GM12878 (cell line): ENCODE measurements at regions not wholly inside any gene's neighbourhood (a gene's known extent, or its start where the extent isn't known, plus 50 kb on each side); places are given as distances from the start of the nearest gene placed in this dataset.

ENCODE experiments used
- ATAC-seq: fragments of 200-7000 bp; cut with Tn5 transposase; 3 replicates; pipeline ENCODE4 v1.9.1; 2020; ENCODE audit warnings: mild to moderate bottlenecking, moderate library complexity
- BruUV-seq: library from RNA; stranded (reverse); fragments of 400-500 nt; replicated peaks from 2 replicates; lab custom pipeline; 2021; lab: Mats Ljungman, UMichigan
- CTCF ChIA-PET: fragments of 300-600 bp; sonication (Branson Sonifier 250); formaldehyde crosslinking; extraction: SDS; loops from one replicate; lab custom pipeline; 2021; ENCODE audit warnings: inconsistent platforms; lab: Yijun Ruan, JAX
- POLR2A ChIA-PET: fragments of 350-600 bp; formaldehyde crosslinking; extraction: SDS; loops from one replicate; lab custom pipeline; 2021; ENCODE audit warnings: inconsistent platforms; lab: Charles Lee
- RAD21 ChIA-PET: fragments of 300-600 bp; sonication (Branson Sonifier 250); formaldehyde crosslinking; loops from one replicate; lab custom pipeline; 2023; ENCODE audit warnings: antibody characterized with exemption; ENCODE audit not compliant: unreplicated experiment; lab: Charles Lee
- SMC1A ChIA-PET: fragments of 300-600 bp; sonication (Branson Sonifier 250); formaldehyde crosslinking; loops from one replicate; lab custom pipeline; 2023; ENCODE audit not compliant: unreplicated experiment, uncharacterized antibody; lab: Charles Lee
- DNase-seq: peaks from one replicate; pipeline ENCODE4 v3.0.0-alpha.2; 2011; ENCODE audit warnings: low read depth, low spot score
- FAIRE-seq: peaks from 3 replicates; lab custom pipeline; 2011; peaks lifted over from hg19 to GRCh38; lab: Jason Lieb, UNC
- H2AFZ ChIP-seq: 2 replicates; pipeline ENCODE4 v1.6.0; 2011; ENCODE audit warnings: low read depth, low read length, control low read depth; ENCODE audit not compliant: control insufficient read depth
- H3K27ac ChIP-seq: 2 replicates; pipeline ENCODE4 v1.5.1; 2011; ENCODE audit warnings: control low read depth; ENCODE audit not compliant: control insufficient read depth, insufficient read depth
- H3K27me3 ChIP-seq, 2 experiments: replicated peaks in 1 of 2; 2 replicates each; pipeline versions ENCODE4 v1.6.0 to v1.6.1; 2011; ENCODE audit warnings: low read length in 1 of 2; ENCODE audit not compliant: control insufficient read depth in 2 of 2, insufficient read depth in 2 of 2
- H3K36me3 ChIP-seq, 2 experiments: 2 replicates each; pipeline ENCODE4 v1.5.1; 2011; ENCODE audit warnings: low read length in 1 of 2; ENCODE audit not compliant: control insufficient read depth in 2 of 2, insufficient read depth in 2 of 2
- H3K4me1 ChIP-seq: 2 replicates; pipeline ENCODE4 v1.6.1; 2011; ENCODE audit warnings: mild to moderate bottlenecking, low read length, moderate library complexity, mixed read lengths; ENCODE audit not compliant: control insufficient read depth, insufficient read depth
- H3K4me2 ChIP-seq: 2 replicates; pipeline ENCODE4 v1.6.0; 2011; ENCODE audit warnings: control low read depth; ENCODE audit not compliant: control insufficient read depth, insufficient read depth
- H3K4me3 ChIP-seq: fragments of 200-600 bp; sonication (generic); 2 replicates; pipeline ENCODE4 v1.5.1; 2016
- H3K79me2 ChIP-seq: 2 replicates; pipeline ENCODE4 v1.6.0; 2011; ENCODE audit warnings: low read length; ENCODE audit not compliant: control insufficient read depth, insufficient read depth
- H3K9ac ChIP-seq: 2 replicates; pipeline ENCODE4 v1.8.0; 2011; ENCODE audit warnings: low read length, control low read depth, mixed read lengths; ENCODE audit not compliant: control insufficient read depth, insufficient read depth
- H3K9me3 ChIP-seq: replicated peaks from 3 replicates; pipeline ENCODE4 v1.5.1; 2011; ENCODE audit warnings: mild to moderate bottlenecking, low read length; ENCODE audit not compliant: control insufficient read depth, insufficient read depth
- H4K20me1 ChIP-seq: 2 replicates; pipeline ENCODE4 v1.6.0; 2011; ENCODE audit not compliant: control insufficient read depth, insufficient read depth
- ASH2L ChIP-seq: fragments of 300-600, 200-600 bp; sonication (generic); IDR thresholded peaks from 2 replicates; pipeline ENCODE4 v1.6.1; 2017; ENCODE audit warnings: low read depth, mild to moderate bottlenecking, borderline replicate concordance
- ATF3 ChIP-seq: IDR thresholded peaks from 2 replicates; pipeline ENCODE4 v1.6.1; 2011; ENCODE audit warnings: low read depth, mild to moderate bottlenecking, low read length, moderate library complexity, borderline replicate concordance; ENCODE audit errors: extremely low read depth
- E4F1 ChIP-seq: fragments of 450-650 bp; IDR thresholded peaks from 2 replicates; pipeline ENCODE4 v1.6.1; 2018; ENCODE audit warnings: borderline replicate concordance, mild to moderate bottlenecking; ENCODE audit not compliant: partially characterized antibody
- MEF2A ChIP-seq: IDR thresholded peaks from 2 replicates; pipeline ENCODE4 v1.6.1; 2011; ENCODE audit warnings: low read depth, mild to moderate bottlenecking, low read length, moderate library complexity; ENCODE audit not compliant: insufficient read depth
- NBN ChIP-seq: fragments of 450-650 bp; IDR thresholded peaks from 2 replicates; pipeline ENCODE4 v1.6.1; 2016
- POLR2A ChIP-seq: IDR thresholded peaks from 2 replicates; pipeline ENCODE4 v1.6.1; 2011; ENCODE audit warnings: low read depth, mild to moderate bottlenecking, low read length
- RB1 ChIP-seq: fragments of 450-650 bp; formaldehyde crosslinking; IDR thresholded peaks from 2 replicates; pipeline ENCODE4 v1.6.1; 2017; ENCODE audit warnings: mild to moderate bottlenecking, borderline replicate concordance
- RUNX3 ChIP-seq: IDR thresholded peaks from 2 replicates; pipeline ENCODE4 v1.6.1; 2012; ENCODE audit warnings: low read length, inconsistent platforms
- SMARCA5 ChIP-seq: fragments of 450-650 bp; IDR thresholded peaks from 2 replicates; pipeline ENCODE4 v1.6.1; 2017; ENCODE audit warnings: mild to moderate bottlenecking
- SP1 ChIP-seq: IDR thresholded peaks from one replicate; pipeline ENCODE4 v1.6.1; 2011; ENCODE audit warnings: low read depth, low read length
- SUZ12 ChIP-seq: fragments of 200-600 bp; sonication (generic); IDR thresholded peaks from one replicate; pipeline ENCODE4 v1.6.1; 2018; ENCODE audit warnings: antibody characterized with exemption, mild to moderate bottlenecking; ENCODE audit not compliant: unreplicated experiment
- TCF7 ChIP-seq: IDR thresholded peaks from 2 replicates; pipeline ENCODE4 v1.6.1; 2014; ENCODE audit warnings: antibody characterized with exemption, borderline replicate concordance
- ZSCAN29 ChIP-seq: fragments of 450-650 bp; IDR thresholded peaks from 2 replicates; pipeline ENCODE4 v1.6.1; 2017; ENCODE audit warnings: mild to moderate bottlenecking, moderate library complexity
- WGBS: methylation state at CpG from one replicate; pipeline ENCODE4 v1.1.6; 2016; ENCODE audit warnings: low lambda C conversion rate; ENCODE audit not compliant: insufficient replicate concordance, insufficient coverage; ENCODE audit errors: missing lambda C conversion rate; 5-methylcytosine and 5-hydroxymethylcytosine counted together
- in situ Hi-C: fragments of 300-500 bp; cut with MboI; formaldehyde crosslinking; loops from 9 replicates; pipeline ENCODE4 v1.14.3; 2018; ENCODE audit warnings: mixed read lengths
- intact Hi-C: fragments of 100-400 bp; cut with micrococcal nuclease; formaldehyde crosslinking; loops from one replicate; pipeline ENCODE4 v1.14.2; 2022; ENCODE audit not compliant: unreplicated experiment

- no peak overlapping the region for H3K4me2 ChIP-seq
- TF ChIP-seq TCF7 (no peak), SMARCA5 (no peak), POLR2A (no peak), E4F1 (no peak), ATF3 (no peak), SP1 (no peak), SUZ12 (no peak), ZSCAN29 (no peak), RUNX3 (no peak), RB1 (no peak), NBN (no peak), ASH2L (no peak), MEF2A (no peak)
- CTCF ChIA-PET = interaction anchor here (1.0 to 5.5 kb wide), 14 partner anchors 8 to 147 kb away, joined by 3 to 45 read pairs (median 4); no protein-coding TSS in a partner anchor
- BruUV-seq = no TSS peak
- SMC1A ChIA-PET = interaction anchor here (1.0 to 2.2 kb wide), 4 partner anchors 9 to 85 kb away, joined by 3 to 5 read pairs (median 4); no protein-coding TSS in a partner anchor
- H3K4me1 ChIP-seq = no peaks in the 10 kb centered on the region
- RAD21 ChIA-PET = interaction anchor here (1.0 to 2.2 kb wide), 3 partner anchors 30 to 85 kb away, joined by 3 to 7 read pairs (median 6); no protein-coding TSS in a partner anchor
- H3K79me2 ChIP-seq = no peaks in the 10 kb centered on the region
- no peak for FAIRE-seq
- H3K4me3 ChIP-seq = no peak overlapping the region
- POLR2A ChIA-PET = no interaction called here
- intact Hi-C loops (no loop called here), in situ Hi-C loops (no loop called here)
- H2AFZ ChIP-seq = no peak overlapping the region
- no peak overlapping the region for H3K27ac ChIP-seq
- 53% methylated on average over 16 of the region's 16 CpGs for WGBS
- no peaks in the 10 kb centered on the region for H4K20me1 ChIP-seq
- no peak for ATAC-seq
- no peaks in the 10 kb centered on the region for H3K9me3 ChIP-seq
- DNase-seq = no peak
- H3K9ac ChIP-seq = no peak overlapping the region
- H3K27me3 ChIP-seq = no peaks in the 10 kb centered on the region
- H3K36me3 ChIP-seq = no peaks in the 10 kb centered on the region
These were observed 96.1 kb upstream of the ELAC2 start for GRCh38 chr17:13113821-13114525.
